RWPE2 (cell line): ENCODE measurements at regions not wholly inside any gene's neighbourhood (a gene's known extent, or its start where the extent isn't known, plus 50 kb on each side); places are given as distances from the start of the nearest gene placed in this dataset.

Experiments
- ATAC-seq: fragments of 200-7000 bp; cut with Tn5 transposase; 3 replicates; pipeline ENCODE4 v1.9.1; 2021; ENCODE audit warnings: low read depth
- DNase-seq: peaks from one replicate; pipeline ENCODE4 v3.0.0-alpha.2; 2020; ENCODE audit warnings: low spot score
- H3K27ac ChIP-seq: fragments of 450-650 bp; 2 replicates; pipeline ENCODE4 v1.5.1; 2017; ENCODE audit warnings: mild to moderate bottlenecking; ENCODE audit not compliant: poor library complexity, severe bottlenecking
- H3K27me3 ChIP-seq: fragments of 250-450 bp; sonication (Bioruptor Pico); 2 replicates; pipeline ENCODE4 v1.5.1; 2021; ENCODE audit warnings: mild to moderate bottlenecking, moderate library complexity; ENCODE audit not compliant: insufficient read depth, poor library complexity, severe bottlenecking
- H3K36me3 ChIP-seq: fragments of 250-450 bp; sonication (Bioruptor Pico); 2 replicates; pipeline ENCODE4 v1.5.1; 2020; ENCODE audit warnings: low read depth, mild to moderate bottlenecking, moderate library complexity
- H3K4me1 ChIP-seq: fragments of 250-450 bp; sonication (Bioruptor Pico); 2 replicates; pipeline ENCODE4 v1.5.1; 2021; ENCODE audit warnings: mild to moderate bottlenecking, moderate library complexity; ENCODE audit not compliant: insufficient read depth, poor library complexity, severe bottlenecking
- H3K4me3 ChIP-seq: fragments of 250-450 bp; sonication (Bioruptor Pico); 2 replicates; pipeline ENCODE4 v1.5.1; 2021; ENCODE audit warnings: mild to moderate bottlenecking, moderate library complexity; ENCODE audit not compliant: severe bottlenecking
- H3K9me3 ChIP-seq: fragments of 250-450 bp; sonication (Bioruptor Pico); 2 replicates; pipeline ENCODE4 v1.5.1; 2021; ENCODE audit warnings: mild to moderate bottlenecking, moderate library complexity; ENCODE audit not compliant: severe bottlenecking
- CTCF ChIP-seq: fragments of 450-650 bp; IDR thresholded peaks from one replicate; pipeline ENCODE4 v1.5.1; 2017; ENCODE audit warnings: mild to moderate bottlenecking, moderate library complexity; ENCODE audit not compliant: poor library complexity, severe bottlenecking

- TF ChIP-seq CTCF, result no peak
- no peak for DNase-seq
- Histone ChIP-seq H3K4me1 (no peaks in the 10 kb centered on the region), H3K36me3 (no peaks in the 10 kb centered on the region), H3K4me3 (no peak overlapping the region), H3K27me3 (no peaks in the 10 kb centered on the region), H3K9me3 (no peaks in the 10 kb centered on the region), H3K27ac (no peak overlapping the region)
- ATAC-seq, result no peak
Measured at GRCh38 chr1:239269706-239270105, 116.7 kb upstream of the CHRM3 start.

- no peaks in the 10 kb centered on the region for H3K4me1 ChIP-seq
Measured at GRCh38 chr1:239268941-239269340, 117.4 kb upstream of the CHRM3 start.

GRCh38 chr1:239268007-239268406 is 118.4 kb upstream of the CHRM3 start:
- no peak for TF ChIP-seq CTCF
- Histone ChIP-seq H3K9me3 (no peaks in the 10 kb centered on the region), H3K27ac (no peak overlapping the region), H3K36me3 (no peaks in the 10 kb centered on the region), H3K4me1 (no peaks in the 10 kb centered on the region), H3K4me3 (no peak overlapping the region), H3K27me3 (no peaks in the 10 kb centered on the region)
- DNase-seq (no peak), ATAC-seq (no peak)

More at GRCh38 chr1:239268941-239269340, 117.4 kb upstream of the CHRM3 start:
- DNase-seq (no peak), ATAC-seq (no peak)
- Histone ChIP-seq H3K4me3 (no peak overlapping the region), H3K27me3 (no peaks in the 10 kb centered on the region), H3K9me3 (no peaks in the 10 kb centered on the region), H3K36me3 (no peaks in the 10 kb centered on the region), H3K27ac (no peak overlapping the region)
- TF ChIP-seq CTCF, result no peak

- no peak for TF ChIP-seq CTCF
- DNase-seq (no peak), ATAC-seq (no peak)
- no peak overlapping the region for H3K27ac ChIP-seq
- H3K4me1 ChIP-seq, result no peaks in the 10 kb centered on the region
- H3K9me3 ChIP-seq, result no peaks in the 10 kb centered on the region
- no peak overlapping the region for H3K4me3 ChIP-seq
- no peaks in the 10 kb centered on the region for H3K27me3 ChIP-seq
- H3K36me3 ChIP-seq, result no peaks in the 10 kb centered on the region
Measured at GRCh38 chr1:239263801-239264200, 122.6 kb upstream of the CHRM3 start.

- TF ChIP-seq CTCF, result no peak
- ATAC-seq (no peak), DNase-seq (no peak)
- Histone ChIP-seq H3K27ac (no peak overlapping the region), H3K9me3 (no peaks in the 10 kb centered on the region), H3K4me3 (no peak overlapping the region), H3K27me3 (no peaks in the 10 kb centered on the region), H3K4me1 (no peaks in the 10 kb centered on the region), H3K36me3 (no peaks in the 10 kb centered on the region)
Measured at GRCh38 chr1:239262538-239262937, 123.8 kb upstream of the CHRM3 start.
